Pulmonary artery endothelial cell (primary cell): ENCODE measurements at regions not wholly inside any gene's neighbourhood (a gene's known extent, or its start where the extent isn't known, plus 50 kb on each side); places are given as distances from the start of the nearest gene placed in this dataset.

Experiments used
- DNase-seq: peaks from one replicate; pipeline ENCODE4 v3.0.0-alpha.2; 2011; ENCODE audit warnings: low read depth, low spot score

- no peak for DNase-seq
Observed at GRCh38 chr10:10421071-10421470, 596.6 kb upstream of the CELF2 start.

- no peak for DNase-seq
Observed at GRCh38 chr10:10431422-10432066, 586.1 kb upstream of the CELF2 start.

GRCh38 chr10:10432296-10433035 is 585.2 kb upstream of the CELF2 start:
- DNase-seq, result no peak

- no peak for DNase-seq
Observed at GRCh38 chr10:10434312-10434711, 583.4 kb upstream of the CELF2 start.

- no peak for DNase-seq
Observed at GRCh38 chr10:10437886-10438285, 579.8 kb upstream of the CELF2 start.

GRCh38 chr10:10438335-10439100 is 579.2 kb upstream of the CELF2 start:
- no peak for DNase-seq

GRCh38 chr10:10456856-10457255 is 560.8 kb upstream of the CELF2 start:
- DNase-seq, result no peak

- DNase-seq, result no peak
Observed at GRCh38 chr10:10460451-10460850, 557.2 kb upstream of the CELF2 start.

- DNase-seq, result no peak
Observed at GRCh38 chr10:10462151-10462941, 555.3 kb upstream of the CELF2 start.

- no peak for DNase-seq
Observed at GRCh38 chr10:10471758-10472157, 545.9 kb upstream of the CELF2 start.

- DNase-seq, result no peak
Observed at GRCh38 chr10:10475812-10476211, 541.9 kb upstream of the CELF2 start.

GRCh38 chr10:10477844-10478243 is 539.8 kb upstream of the CELF2 start:
- no peak for DNase-seq

- DNase-seq, result no peak
Observed at GRCh38 chr10:10479465-10479864, 538.2 kb upstream of the CELF2 start.

GRCh38 chr10:10482613-10483012 is 535.1 kb upstream of the CELF2 start:
- no peak for DNase-seq

GRCh38 chr10:10489076-10489475 is 528.6 kb upstream of the CELF2 start:
- DNase-seq, result no peak

- DNase-seq, result no peak
Observed at GRCh38 chr10:10489805-10490571, 527.7 kb upstream of the CELF2 start.

GRCh38 chr10:10490581-10490980 is 527.1 kb upstream of the CELF2 start:
- DNase-seq, result no peak

- no peak for DNase-seq
Observed at GRCh38 chr10:10492420-10492819, 525.3 kb upstream of the CELF2 start.

- no peak for DNase-seq
Observed at GRCh38 chr10:10493833-10494232, 523.8 kb upstream of the CELF2 start.

GRCh38 chr10:10497245-10497644 is 520.4 kb upstream of the CELF2 start:
- DNase-seq, result no peak

- DNase-seq, result no peak
Observed at GRCh38 chr10:10498781-10499180, 518.9 kb upstream of the CELF2 start.
